GM19025 (cell line): ENCODE measurements at regions not wholly inside any gene's neighbourhood (a gene's known extent, or its start where the extent isn't known, plus 50 kb on each side); places are given as distances from the start of the nearest gene placed in this dataset.

Experiments used
- ATAC-seq: cut with Tn5 transposase; IDR thresholded peaks from one replicate; pipeline ENCODE4 v1.9.1; 2021; ENCODE audit warnings: mild to moderate bottlenecking, low read depth, moderate library complexity; ENCODE audit not compliant: unreplicated experiment

DNA sequence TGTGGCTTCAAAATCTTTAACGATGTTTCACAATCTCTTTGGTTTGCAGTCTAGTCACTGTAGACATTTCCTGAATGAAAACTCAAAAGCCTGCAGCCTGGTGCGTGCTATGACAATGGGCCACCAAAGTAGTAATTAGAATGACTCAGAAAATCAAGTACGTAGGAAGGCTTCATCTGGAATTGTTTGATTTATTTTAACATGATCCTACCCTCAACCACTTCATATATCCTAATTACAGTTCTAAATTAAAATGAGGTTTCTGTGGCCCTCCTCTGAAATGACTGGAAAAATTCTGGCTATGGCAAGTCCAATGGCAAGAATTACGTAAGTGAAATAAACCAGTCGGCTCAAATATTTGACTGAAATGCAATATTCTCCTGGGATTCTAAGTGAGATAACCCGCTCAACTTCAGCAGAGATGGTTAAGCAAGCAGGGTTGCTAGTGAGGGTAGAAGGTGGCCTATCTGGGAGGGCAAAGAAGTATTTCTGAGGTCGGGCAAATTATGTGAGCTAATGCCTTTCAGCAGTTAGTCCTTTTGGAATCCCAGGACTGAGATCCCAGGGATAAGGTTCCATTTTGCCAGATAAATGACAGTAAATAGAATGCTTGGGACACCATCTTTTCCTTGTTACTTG, 145.6 kb upstream of the MYOCD start:
- ATAC-seq: no peak

DNA sequence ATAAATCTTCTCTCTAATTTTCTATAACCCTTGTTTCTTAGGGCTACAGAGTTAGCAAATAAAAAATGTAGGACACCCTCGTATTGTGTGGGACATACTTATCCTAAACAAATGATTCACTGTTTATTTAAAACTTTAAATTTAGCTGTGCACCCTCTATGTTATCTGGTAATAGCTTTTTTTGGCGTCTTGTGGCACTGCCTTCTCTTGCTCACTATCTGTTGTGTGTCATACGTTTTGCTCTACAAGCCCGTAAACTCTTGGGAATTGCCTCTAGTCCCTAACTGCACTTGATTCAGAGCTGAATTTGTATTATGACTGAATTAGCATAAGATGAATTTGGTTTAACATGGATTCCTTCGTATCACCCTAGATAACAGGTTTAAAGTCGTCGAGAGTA, 144.3 kb upstream of the MYOCD start:
- ATAC-seq: no peak

DNA sequence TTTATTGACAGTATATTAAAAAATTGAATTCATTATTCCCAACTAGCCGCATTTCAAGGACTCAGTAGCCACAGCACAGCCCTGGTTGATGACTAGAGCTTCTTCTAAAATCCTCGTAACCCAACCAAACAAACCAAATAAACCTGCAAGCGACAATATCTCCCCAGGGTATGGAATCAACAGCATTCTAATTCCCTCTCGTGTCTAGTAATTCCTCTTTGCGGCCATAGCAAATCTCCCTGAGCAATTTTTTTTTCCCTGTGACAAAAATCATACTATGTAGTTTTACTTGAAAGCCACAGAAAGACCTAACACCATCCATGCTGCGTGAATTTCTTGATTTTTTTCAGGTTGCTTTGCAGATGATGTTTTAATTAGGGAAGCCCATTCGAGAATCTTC, 143.4 kb upstream of the MYOCD start:
- ATAC-seq: no peak

DNA sequence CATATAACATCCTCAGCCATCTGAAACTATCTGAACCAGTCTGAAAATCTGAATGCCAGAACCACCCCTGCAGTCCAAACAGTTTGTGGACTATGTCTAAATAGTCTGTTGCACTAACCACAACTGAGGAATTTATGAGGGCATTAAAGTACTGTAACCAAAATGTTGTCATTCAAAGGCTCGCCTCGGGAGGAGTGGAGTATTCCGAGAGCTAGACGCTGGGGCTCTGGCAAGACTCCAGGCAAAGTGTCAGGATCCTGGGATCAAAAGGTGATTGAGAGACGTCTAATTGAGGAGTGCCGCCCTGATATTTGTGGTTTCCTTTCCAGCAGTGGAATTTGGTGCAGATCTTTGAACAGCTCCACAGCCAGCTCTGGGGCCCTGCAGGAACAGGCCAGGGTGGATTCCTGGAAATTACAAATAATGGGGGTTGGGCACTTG, 142.9 kb upstream of the MYOCD start:
- no peak for ATAC-seq

- no peak for ATAC-seq
These were observed 142.4 kb upstream of the MYOCD start for GRCh38 chr17:12523244-12523643.

DNA sequence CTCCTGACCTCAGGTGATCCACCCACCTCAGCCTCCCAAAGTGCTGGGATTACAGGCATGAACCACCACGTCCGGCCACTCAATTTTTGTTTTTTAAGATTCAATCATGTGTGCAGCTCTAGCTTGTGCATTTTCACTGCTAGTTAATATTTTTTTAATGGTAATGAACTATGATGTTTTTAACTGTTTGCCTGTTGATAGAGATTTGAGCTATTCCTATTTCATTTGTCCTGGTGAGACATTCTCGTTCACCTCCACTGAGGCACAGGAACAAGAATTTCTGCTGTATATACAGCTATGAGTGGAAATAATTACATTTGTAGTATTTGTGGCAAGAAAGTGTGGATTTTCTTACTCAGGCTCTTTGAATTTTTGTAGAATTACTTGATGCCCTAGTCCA, 137.7 kb upstream of the MYOCD start:
- no peak for ATAC-seq

- ATAC-seq: no peak
These were observed 135.5 kb upstream of the MYOCD start for GRCh38 chr17:12530161-12530560.

- no peak for ATAC-seq
These were observed 129.7 kb upstream of the MYOCD start for GRCh38 chr17:12536021-12536420.

DNA sequence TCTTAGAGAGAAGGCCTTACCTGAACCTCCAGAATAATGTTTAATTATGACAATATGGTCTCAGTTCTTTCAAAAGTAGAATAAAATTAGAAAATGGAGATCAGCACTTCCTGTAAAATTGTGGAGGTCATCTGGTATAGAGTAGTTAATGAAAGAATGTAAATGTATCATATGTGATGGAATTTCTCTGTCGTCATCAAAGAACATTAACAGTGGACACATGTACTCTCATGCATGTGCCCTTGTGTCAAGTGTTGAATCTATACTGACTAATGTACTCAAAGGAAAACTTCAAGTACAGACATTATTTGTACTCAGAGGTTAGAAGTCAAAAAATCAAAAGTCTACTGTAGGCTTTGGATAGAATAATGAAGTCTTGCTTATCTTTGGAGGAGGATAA, 129.2 kb upstream of the MYOCD start:
- no peak for ATAC-seq

DNA sequence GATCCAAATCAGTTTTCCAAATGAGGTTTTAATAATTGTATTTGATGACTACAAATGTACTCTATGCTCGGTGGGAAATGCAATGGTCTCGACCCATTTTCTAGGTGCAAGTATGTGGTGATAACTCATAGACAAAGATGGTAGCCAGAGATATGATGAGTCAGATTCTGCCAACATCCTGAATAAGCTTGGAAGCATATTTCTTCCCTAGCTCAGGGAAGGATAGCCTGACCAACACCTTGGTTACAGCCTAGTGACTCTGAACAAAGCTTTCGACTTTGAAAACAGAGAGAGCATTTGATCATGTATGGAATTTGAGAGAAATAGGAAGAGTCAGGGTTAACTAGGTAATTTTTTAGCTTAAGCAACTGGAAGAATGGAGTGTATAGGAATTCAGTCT, 128.3 kb upstream of the MYOCD start:
- no peak for ATAC-seq

- ATAC-seq: no peak
These were observed 127.7 kb upstream of the MYOCD start for GRCh38 chr17:12538003-12538402.

DNA sequence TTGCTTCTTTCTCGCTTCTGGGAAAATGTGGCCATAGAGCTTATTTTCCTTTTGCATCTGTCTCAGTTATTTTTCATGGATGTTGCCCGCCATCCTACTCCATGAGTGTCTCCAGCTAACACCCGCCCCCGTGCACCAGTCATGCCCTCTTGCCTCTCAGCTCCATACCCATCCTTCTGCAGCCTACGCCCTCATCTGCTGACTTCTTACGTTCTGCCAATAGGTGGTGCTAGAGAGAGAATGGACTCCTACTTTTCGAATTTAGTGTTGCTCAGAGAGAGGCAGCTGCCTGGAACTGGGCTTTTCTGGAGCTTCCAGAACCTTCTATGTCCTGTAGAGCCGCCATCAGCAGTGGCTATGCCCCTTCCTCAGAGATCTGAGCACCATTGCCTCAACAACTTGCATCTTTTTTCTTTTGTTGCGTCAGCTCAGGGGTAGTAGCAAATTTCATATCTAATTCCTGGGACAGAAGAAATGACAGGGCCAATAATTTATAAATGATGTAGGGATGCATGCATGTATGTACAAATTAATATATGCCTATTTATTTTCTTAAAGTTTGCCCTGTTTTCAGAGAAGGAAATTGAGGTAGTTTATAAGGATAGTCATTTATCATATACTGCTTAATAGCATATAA, 119.7 kb upstream of the MYOCD start:
- no peak for ATAC-seq

DNA sequence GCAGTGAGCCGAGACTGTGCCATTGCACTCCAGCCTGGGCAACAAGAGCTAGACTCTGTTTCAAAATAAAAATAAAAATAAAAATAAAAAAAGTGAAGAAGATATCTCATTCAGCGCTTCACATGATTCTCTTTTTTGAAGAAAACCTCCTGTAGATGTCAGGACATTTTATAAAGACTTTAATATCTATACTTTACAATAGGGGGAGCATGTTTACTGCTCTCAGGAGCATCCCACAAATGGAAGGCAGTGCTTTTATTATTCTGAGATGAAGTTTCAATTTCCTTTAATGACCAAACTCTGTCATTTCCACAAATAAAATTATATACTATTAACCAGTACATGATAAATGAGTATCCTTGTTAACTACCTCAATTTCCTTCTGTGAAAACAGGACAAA, 118.7 kb upstream of the MYOCD start:
- no peak for ATAC-seq

DNA sequence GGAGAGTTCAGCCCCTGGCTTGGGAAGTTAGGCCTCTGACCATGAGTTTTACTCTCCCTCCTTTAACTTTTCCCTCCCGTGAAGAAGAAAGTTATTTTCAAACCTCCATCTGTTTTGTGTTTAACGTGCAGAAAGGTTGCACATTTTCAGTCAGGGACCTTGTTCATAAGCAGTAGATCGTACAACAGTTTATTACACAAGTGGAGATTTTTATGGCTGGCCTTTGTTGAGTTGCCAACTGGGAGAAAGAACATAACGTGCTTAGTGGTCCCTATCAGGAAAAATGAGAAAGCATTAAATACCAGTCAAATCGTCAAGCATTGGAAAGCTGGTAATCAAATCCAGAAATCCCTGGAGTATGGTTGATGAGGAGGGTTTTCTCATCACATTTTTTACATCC, 117.9 kb upstream of the MYOCD start:
- ATAC-seq: no peak

GRCh38 chr17:12548558-12548957, 117.1 kb upstream of the MYOCD start:
- no peak for ATAC-seq

GRCh38 chr17:12549499-12550041, 116.1 kb upstream of the MYOCD start:
- no peak for ATAC-seq

DNA sequence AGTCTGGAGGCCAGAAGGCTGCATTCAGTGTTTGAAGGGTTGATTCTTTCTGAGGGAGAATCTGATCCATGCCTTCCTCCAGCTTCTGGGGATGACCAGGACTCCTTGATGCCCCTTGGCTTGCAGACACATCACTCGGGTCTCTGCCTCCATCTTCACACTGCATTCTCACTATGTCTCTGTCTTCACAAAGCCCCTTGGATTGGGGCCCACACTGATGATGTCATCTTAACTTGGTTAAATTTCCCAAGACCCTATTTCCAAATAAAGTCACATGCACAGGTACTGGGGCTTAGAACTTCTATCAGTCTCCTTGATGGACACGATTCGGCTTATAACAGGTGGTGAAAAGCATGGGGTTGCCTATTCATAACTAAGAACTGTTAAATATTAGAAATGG, 112.1 kb upstream of the MYOCD start:
- no peak for ATAC-seq

DNA sequence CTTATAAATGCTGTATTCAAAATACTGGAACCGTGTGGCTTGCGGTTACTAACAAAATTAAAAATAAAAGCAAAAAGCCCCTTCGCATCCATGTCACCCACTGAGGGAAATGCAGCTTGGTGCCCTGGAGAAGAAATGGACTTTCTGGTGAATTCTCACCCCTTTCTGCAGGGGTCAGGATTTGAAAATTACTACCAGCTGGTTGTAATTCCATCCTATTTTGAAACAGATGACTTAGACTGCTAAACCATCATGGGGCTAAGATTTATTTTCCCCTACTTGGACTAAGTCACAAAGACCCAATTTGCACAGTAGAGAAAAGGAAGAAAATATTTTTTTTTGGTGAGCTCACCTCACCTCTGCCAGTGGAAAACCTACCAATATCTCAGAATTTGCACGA, 111.4 kb upstream of the MYOCD start:
- ATAC-seq: no peak

- ATAC-seq: no peak
These were observed 99.4 kb upstream of the MYOCD start for GRCh38 chr17:12566291-12566690.

GRCh38 chr17:12567077-12568053, 98.3 kb upstream of the MYOCD start:
- ATAC-seq: no peak
